ENCODE measurements at regions not wholly inside any gene's neighbourhood (a gene's known extent, or its start where the extent isn't known, plus 50 kb on each side); places are given as distances from the start of the nearest gene placed in this dataset.

GRCh38 chr1:4485878-4486277, 168.5 kb upstream of the AJAP1 start:
- H3K36me3 ChIP-seq (ENCODE audit: control insufficient read depth, insufficient read depth, low read length) = no peaks in the 10 kb centered on the region
- ChIA-PET POLR2A (ENCODE audit: unreplicated experiment) (no interaction called here), CTCF (no interaction called here)
- H3K4ac ChIP-seq (ENCODE audit: low read depth, low read length) = no peak overlapping the region
- no CpG with 5 or more reads among the region's 5 CpGs for WGBS, 2 experiments (ENCODE audit: extremely low coverage in 2 of 2, insufficient read length in 1 of 2)
- H2AK9ac ChIP-seq (replicated peaks; ENCODE audit: low read depth, low read length, poor library complexity) = no peak overlapping the region
- no TSS peak for BruUV-seq (replicated peaks)
- ATAC-seq (ENCODE audit: low read depth) = no peak
- no peak overlapping the region for H2BK5ac ChIP-seq (ENCODE audit: low read depth, low read length, poor library complexity, severe bottlenecking)
- H4K91ac ChIP-seq (ENCODE audit: insufficient read depth, low read depth, low read length) = no peak overlapping the region
- no peak overlapping the region for H3K14ac ChIP-seq (replicated peaks; ENCODE audit: low read depth, low read length)
- H3K9me3 ChIP-seq (ENCODE audit: control insufficient read depth, insufficient read depth, low read length) = peaks cover 61% of the 10 kb centered on the region
- H3K9me1 ChIP-seq (ENCODE audit: insufficient read depth, low read length) = no peaks in the 10 kb centered on the region
- H2AFZ ChIP-seq (replicated peaks; ENCODE audit: low read length, poor library complexity) = no peak overlapping the region
- no peak for TF ChIP-seq SMC3 (IDR thresholded peaks at IDR 0.05; ENCODE audit: low read depth, low read length)
- no peak for TF ChIP-seq RFX5 (IDR thresholded peaks at IDR 0.05; ENCODE audit: low read depth, low read length)
- TF ChIP-seq USF2 (IDR thresholded peaks at IDR 0.05; ENCODE audit: low read depth, low read length) = no peak
- TF ChIP-seq MXI1 (IDR thresholded peaks at IDR 0.05; ENCODE audit: borderline replicate concordance, low read depth, low read length) = no peak
- TF ChIP-seq CEBPB (IDR thresholded peaks at IDR 0.05; ENCODE audit: low read depth, low read length) = no peak
- TF ChIP-seq CHD1 (IDR thresholded peaks at IDR 0.05; ENCODE audit: low read depth, low read length) = no peak
- no peak for TF ChIP-seq FOS (IDR thresholded peaks at IDR 0.05; ENCODE audit: low read depth, low read length)
- no peak for TF ChIP-seq BHLHE40 (IDR thresholded peaks at IDR 0.05; ENCODE audit: low read depth, low read length)
- TF ChIP-seq POLR2A (IDR thresholded peaks at IDR 0.05; ENCODE audit: low read depth, low read length) = no peak
- TF ChIP-seq MAZ (IDR thresholded peaks at IDR 0.05; ENCODE audit: borderline replicate concordance, low read depth, low read length) = no peak
- TF ChIP-seq RAD21 (IDR thresholded peaks at IDR 0.05; ENCODE audit: low read length) = no peak
- no peak for TF ChIP-seq RCOR1 (IDR thresholded peaks at IDR 0.05; ENCODE audit: insufficient replicate concordance, low read length)
- no peak for TF ChIP-seq MAFK (IDR thresholded peaks at IDR 0.05; ENCODE audit: low read depth, low read length)
- no peak for TF ChIP-seq CTCF (conservative IDR thresholded peaks at IDR 0.05; ENCODE audit: low read depth, low read length)
- no peak for TF ChIP-seq NFE2L2 (IDR thresholded peaks at IDR 0.05; ENCODE audit: low read depth, low read length)
- no peak for DNase-seq
- no peak overlapping the region for H2AK5ac ChIP-seq (ENCODE audit: low read depth, low read length)
- in situ Hi-C loops (cut with MboI; ENCODE audit: low sequenced_read_pairs) (no loop called here), dilution Hi-C loops (cut with HindIII; ENCODE audit: low sequenced_read_pairs, unreplicated experiment) (no loop called here), intact Hi-C loops (cut with micrococcal nuclease) (no loop called here)
- no peak overlapping the region for H2BK20ac ChIP-seq (ENCODE audit: low read depth, low read length)
- H4K8ac ChIP-seq (ENCODE audit: low read depth in 2 of 2, low read length in 2 of 2) = no peak overlapping the region
- no peak overlapping the region for H3K56ac ChIP-seq (ENCODE audit: extremely low read depth, insufficient read depth, low read length)
- no peak overlapping the region for H3K23ac ChIP-seq (ENCODE audit: low read depth, low read length)
- no peak overlapping the region for H3K18ac ChIP-seq (ENCODE audit: low read depth, low read length)
- no peaks in the 10 kb centered on the region for H4K20me1 ChIP-seq (ENCODE audit: insufficient read depth, low read length)
- no peaks in the 10 kb centered on the region for H3K27me3 ChIP-seq (ENCODE audit: control insufficient read depth, insufficient read depth, low read length)
- no peak overlapping the region for H3K27ac ChIP-seq (ENCODE audit: insufficient read depth, low read length)
- H2BK120ac ChIP-seq (ENCODE audit: low read depth, low read length) = no peak overlapping the region
- no peak overlapping the region for H3K4me2 ChIP-seq (ENCODE audit: low read depth, low read length)
- no peaks in the 10 kb centered on the region for H3K79me1 ChIP-seq (ENCODE audit: low read depth in 1 of 2, low read length in 2 of 2)
- no peak overlapping the region for H3K4me3 ChIP-seq (ENCODE audit: insufficient read depth, low read depth, low read length)
- no peak overlapping the region for H2BK15ac ChIP-seq (ENCODE audit: low read depth, low read length)
- no peak overlapping the region for H3K9ac ChIP-seq (ENCODE audit: low read depth, low read length)
- H3K4me1 ChIP-seq (ENCODE audit: control insufficient read depth, insufficient read depth, low read length) = no peaks in the 10 kb centered on the region
- H4K5ac ChIP-seq (ENCODE audit: low read depth, low read length) = no peak overlapping the region
